H1 (cell line): ENCODE measurements at regions not wholly inside any gene's neighbourhood (a gene's known extent, or its start where the extent isn't known, plus 50 kb on each side); places are given as distances from the start of the nearest gene placed in this dataset.

Source experiments
- CBX5 ChIP-seq: fragments of 300-800, 300-1000 bp; sonication (generic); IDR thresholded peaks from 2 replicates; pipeline ENCODE4 v1.7.1; 2016; ENCODE audit warnings: antibody characterized with exemption, low read length, low read depth
- JUND ChIP-seq: IDR thresholded peaks from 2 replicates; pipeline ENCODE4 v1.6.1; 2011; ENCODE audit warnings: mild to moderate bottlenecking, improper control_type of control experiment, low read length
- KDM1A ChIP-seq: fragments of 200-600, 300-600 bp; sonication (generic); IDR thresholded peaks from 2 replicates; pipeline ENCODE4 v1.7.1; 2016; ENCODE audit warnings: mild to moderate bottlenecking, low read length, borderline replicate concordance
- PHF8 ChIP-seq: fragments of 200-600 bp; sonication (generic); conservative IDR thresholded peaks from 2 replicates; pipeline ENCODE4 v1.7.1; 2012; ENCODE audit warnings: low read depth, mild to moderate bottlenecking, inconsistent platforms, low read length, moderate library complexity
- SP2 ChIP-seq: IDR thresholded peaks from 2 replicates; pipeline ENCODE4 v1.6.1; 2012; ENCODE audit warnings: mild to moderate bottlenecking, low read length, inconsistent platforms
- TAF1 ChIP-seq: IDR thresholded peaks from 2 replicates; pipeline ENCODE4 v1.6.1; 2011; ENCODE audit warnings: mild to moderate bottlenecking, low read depth, low read length
- TAF7 ChIP-seq: optimal IDR thresholded peaks from 2 replicates; pipeline ENCODE3; 2011; ENCODE audit warnings: low read depth, mild to moderate bottlenecking, inconsistent platforms, low read length, moderate library complexity, borderline replicate concordance

GRCh38 chr5:165135565-165135964 lies 1630.1 kb downstream of the MAT2B start (continued):
- TF ChIP-seq TAF7 (no peak), KDM1A (no peak), JUND (no peak), TAF1 (no peak), PHF8 (no peak), SP2 (no peak), CBX5 (no peak)
